Colonic mucosa (tissue), 4 donors: ENCODE measurements at regions not wholly inside any gene's neighbourhood (a gene's known extent, or its start where the extent isn't known, plus 50 kb on each side); places are given as distances from the start of the nearest gene placed in this dataset.

Experiments
- DNase-seq: peaks from one replicate; pipeline ENCODE4 v3.0.0-alpha.2; 2020
- H3K27ac ChIP-seq: fragments of 200-600 bp; one replicate; pipeline ENCODE4 v1.8.0; 2021
- H3K27me3 ChIP-seq: fragments of 200-600 bp; one replicate; pipeline ENCODE4 v1.8.0; 2021
- H3K36me3 ChIP-seq: fragments of 200-600 bp; one replicate; pipeline ENCODE4 v1.8.0; 2021
- H3K4me1 ChIP-seq: fragments of 200-600 bp; one replicate; pipeline ENCODE4 v1.8.0; 2021; ENCODE audit warnings: mild to moderate bottlenecking
- H3K4me3 ChIP-seq: fragments of 200-600 bp; one replicate; pipeline ENCODE4 v1.8.0; 2021
- H3K9ac ChIP-seq, 2 donors: one replicate each; pipeline ENCODE4 v1.7.0; 2013; ENCODE audit warnings: control low read depth in 2 of 2, low read depth in 2 of 2, low read length in 2 of 2
- H3K9me3 ChIP-seq: fragments of 200-600 bp; one replicate; pipeline ENCODE4 v1.8.0; 2021
- CTCF ChIP-seq: fragments of 200-600 bp; IDR thresholded peaks from one replicate; pipeline ENCODE4 v1.8.0; 2022; ENCODE audit warnings: antibody characterized with exemption, mild to moderate bottlenecking
- intact Hi-C: fragments of 100-400 bp; cut with DNase I; formaldehyde crosslinking; loops from one replicate; pipeline ENCODE4 v1.14.1; 2022
- donor health status: healthy.
- donor health status: DM: no; HTN: no; CAD: no.
- donor health status: DM: no; HTN: no; CAD: no.

GRCh38 chr16:87098976-87099720 lies 218.0 kb downstream of the C16orf95 start:
- no peak for TF ChIP-seq CTCF
- no peak overlapping the region for H3K27ac ChIP-seq
- H3K27me3 ChIP-seq, result no peaks in the 10 kb centered on the region
- no peak for DNase-seq
- no peaks in the 10 kb centered on the region for H3K4me1 ChIP-seq
- no peak overlapping the region for H3K4me3 ChIP-seq
- no peaks in the 10 kb centered on the region for H3K9me3 ChIP-seq
- intact Hi-C loops, result no loop called here
- H3K36me3 ChIP-seq, result no peaks in the 10 kb centered on the region
- H3K9ac ChIP-seq, result no peak overlapping the region

GRCh38 chr16:87100306-87101058 lies 216.7 kb downstream of the C16orf95 start:
- Histone ChIP-seq H3K9me3 (no peaks in the 10 kb centered on the region), H3K27me3 (no peaks in the 10 kb centered on the region), H3K9ac (no peak overlapping the region), H3K4me1 (no peaks in the 10 kb centered on the region), H3K36me3 (no peaks in the 10 kb centered on the region), H3K4me3 (no peak overlapping the region), H3K27ac (no peak overlapping the region)
- TF ChIP-seq CTCF, result no peak
- no peak for DNase-seq
- intact Hi-C loops, result no loop called here

- no peaks in the 10 kb centered on the region for H3K36me3 ChIP-seq
- H3K4me1 ChIP-seq, result no peaks in the 10 kb centered on the region
- H3K9ac ChIP-seq, result no peak overlapping the region
- no peak for TF ChIP-seq CTCF
- no peaks in the 10 kb centered on the region for H3K27me3 ChIP-seq
- H3K9me3 ChIP-seq, result no peaks in the 10 kb centered on the region
- no peak overlapping the region for H3K27ac ChIP-seq
- DNase-seq, result no peak
- H3K4me3 ChIP-seq, result no peak overlapping the region
- intact Hi-C loops, result no loop called here
Observed at GRCh38 chr16:87101903-87102302, 215.3 kb downstream of the C16orf95 start.

- DNase-seq, result no peak
- Histone ChIP-seq H3K27ac (no peak overlapping the region), H3K27me3 (no peaks in the 10 kb centered on the region), H3K4me1 (no peaks in the 10 kb centered on the region), H3K9me3 (no peaks in the 10 kb centered on the region), H3K36me3 (no peaks in the 10 kb centered on the region), H3K4me3 (no peak overlapping the region), H3K9ac (no peak overlapping the region)
- intact Hi-C loops, result no loop called here
- TF ChIP-seq CTCF, result no peak
Observed at GRCh38 chr16:87107201-87107600, 210.0 kb downstream of the C16orf95 start.

GRCh38 chr16:87108278-87108677 lies 208.9 kb downstream of the C16orf95 start:
- TF ChIP-seq CTCF, result no peak
- Histone ChIP-seq H3K27me3 (no peaks in the 10 kb centered on the region), H3K9me3 (no peaks in the 10 kb centered on the region), H3K36me3 (no peaks in the 10 kb centered on the region), H3K27ac (no peak overlapping the region), H3K4me1 (no peaks in the 10 kb centered on the region), H3K9ac (no peak overlapping the region), H3K4me3 (no peak overlapping the region)
- intact Hi-C loops, result no loop called here
- no peak for DNase-seq
